Mesendoderm (in vitro differentiated cells): ENCODE measurements at regions not wholly inside any gene's neighbourhood (a gene's known extent, or its start where the extent isn't known, plus 50 kb on each side); places are given as distances from the start of the nearest gene placed in this dataset.
"Not testable (repeated sequence)": the region's sequence is repeated elsewhere in the genome, so short reads cannot be mapped to it uniquely, and the experiment has no call there.

Experiments used
- DNase-seq: peaks from one replicate; pipeline ENCODE4 v3.0.0; 2013
- H2AK5ac ChIP-seq: 2 replicates; pipeline ENCODE4 v1.6.1; 2013; ENCODE audit warnings: low read length, inconsistent platforms
- H2BK120ac ChIP-seq: 2 replicates; pipeline ENCODE4 v1.6.1; 2013; ENCODE audit warnings: low read depth, mild to moderate bottlenecking, low read length, moderate library complexity, mixed read lengths
- H2BK15ac ChIP-seq: replicated peaks from 2 replicates; pipeline ENCODE4 v1.6.1; 2013; ENCODE audit warnings: low read depth, mild to moderate bottlenecking, moderate library complexity
- H2BK5ac ChIP-seq: 2 replicates; pipeline ENCODE4 v1.6.1; 2013; ENCODE audit warnings: low read length, inconsistent platforms
- H3K18ac ChIP-seq: 2 replicates; pipeline ENCODE4 v1.6.1; 2013; ENCODE audit warnings: mild to moderate bottlenecking, low read length, mixed read lengths
- H3K23ac ChIP-seq: one replicate; pipeline ENCODE4 v1.6.1; 2013; ENCODE audit warnings: low read length
- H3K27ac ChIP-seq: 2 replicates; pipeline ENCODE4 v1.5.1; 2013; ENCODE audit warnings: low read depth, mild to moderate bottlenecking, inconsistent platforms, low read length, moderate library complexity
- H3K27me3 ChIP-seq: 2 replicates; pipeline ENCODE4 v1.6.1; 2013; ENCODE audit warnings: low read length, control low read depth, mild to moderate bottlenecking, inconsistent platforms; ENCODE audit not compliant: insufficient read depth, poor library complexity
- H3K36me3 ChIP-seq: 2 replicates; pipeline ENCODE4 v1.6.1; 2013; ENCODE audit warnings: low read length, inconsistent platforms; ENCODE audit not compliant: control insufficient read depth, insufficient read depth
- H3K4ac ChIP-seq: one replicate; pipeline ENCODE4 v1.6.1; 2013; ENCODE audit warnings: low read depth, mild to moderate bottlenecking, low read length, moderate library complexity
- H3K4me1 ChIP-seq: 2 replicates; pipeline ENCODE4 v1.6.1; 2013; ENCODE audit warnings: low read depth, low read length, inconsistent platforms; ENCODE audit not compliant: control insufficient read depth
- H3K4me2 ChIP-seq: 2 replicates; pipeline ENCODE4 v1.6.1; 2013; ENCODE audit warnings: low read length
- H3K4me3 ChIP-seq: 2 replicates; pipeline ENCODE4 v1.5.1; 2013; ENCODE audit warnings: mild to moderate bottlenecking, low read length
- H3K56ac ChIP-seq: one replicate; pipeline ENCODE4 v1.6.1; 2013; ENCODE audit warnings: low read length
- H3K79me1 ChIP-seq: 2 replicates; pipeline ENCODE4 v1.6.1; 2013; ENCODE audit warnings: low read length, inconsistent platforms
- H3K79me2 ChIP-seq: 2 replicates; pipeline ENCODE4 v1.6.1; 2013; ENCODE audit warnings: mild to moderate bottlenecking, low read length; ENCODE audit not compliant: control insufficient read depth, insufficient read depth
- H3K9ac ChIP-seq: 2 replicates; pipeline ENCODE4 v1.6.1; 2013; ENCODE audit warnings: low read length, inconsistent platforms
- H4K5ac ChIP-seq: one replicate; pipeline ENCODE4 v1.6.1; 2013; ENCODE audit warnings: low read length
- H4K8ac ChIP-seq: one replicate; pipeline ENCODE4 v1.6.1; 2013; ENCODE audit warnings: low read depth, mild to moderate bottlenecking, control low read depth, low read length, moderate library complexity
- WGBS: extraction: QIAGEN DNeasy Blood & Tissue Kit; methylation state at CpG from one replicate; pipeline ENCODE4 v1.1.7; 2013; ENCODE audit warnings: low lambda C conversion rate, missing lambda C conversion rate; ENCODE audit not compliant: insufficient coverage; ENCODE audit errors: extremely low coverage; 5-methylcytosine and 5-hydroxymethylcytosine counted together

DNA sequence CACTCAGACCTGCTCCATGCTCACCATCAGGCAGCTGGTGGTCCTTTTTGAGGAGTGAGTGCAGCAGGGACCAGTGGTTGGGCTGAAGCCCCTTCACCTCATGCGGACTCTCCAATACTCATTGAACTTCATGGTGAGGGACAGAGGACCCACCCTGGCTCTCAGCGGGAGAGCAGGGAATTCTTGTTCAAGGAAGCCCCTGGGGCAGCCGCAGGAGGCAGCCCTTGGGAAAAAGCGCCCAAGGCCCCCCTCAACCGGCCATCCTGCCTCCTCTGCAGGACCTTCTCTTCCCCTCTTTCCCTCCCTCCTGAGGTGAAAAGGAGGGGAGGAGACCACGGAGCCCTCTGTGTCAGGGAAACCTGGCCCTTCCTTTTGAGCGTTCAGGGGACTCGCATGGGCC lies 4510.9 kb upstream of the OR11H1 start:
- no CpG with 5 or more reads among the region's 8 CpGs for WGBS
- not testable (repeated sequence) for H3K56ac ChIP-seq, H3K9ac ChIP-seq, H2BK120ac ChIP-seq, H2AK5ac ChIP-seq, H3K4ac ChIP-seq, H4K5ac ChIP-seq, H2BK15ac ChIP-seq, H3K79me1 ChIP-seq, H3K4me2 ChIP-seq, H3K4me1 ChIP-seq, H3K27ac ChIP-seq, H3K23ac ChIP-seq, H3K79me2 ChIP-seq, H3K18ac ChIP-seq, H3K4me3 ChIP-seq, H4K8ac ChIP-seq, H3K27me3 ChIP-seq, H3K36me3 ChIP-seq, H2BK5ac ChIP-seq, DNase-seq

DNA sequence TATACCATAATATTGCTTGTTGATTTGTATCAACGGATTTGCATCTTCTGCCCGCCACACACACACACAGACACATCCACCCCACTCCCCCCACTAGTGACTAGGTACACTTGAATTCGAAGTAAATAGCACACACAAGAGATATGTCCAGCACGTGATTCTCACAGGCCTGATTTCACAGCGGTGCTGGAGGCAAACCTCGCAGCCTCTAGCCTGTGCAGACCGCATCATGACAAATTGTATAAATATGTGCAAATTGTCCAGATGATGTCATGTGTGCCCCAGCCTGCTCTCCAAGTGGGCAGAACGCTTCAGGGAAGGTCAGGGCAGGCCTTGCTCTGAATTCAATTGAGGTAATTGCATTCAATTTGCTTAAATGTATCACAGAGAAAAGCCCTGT lies 4507.5 kb upstream of the OR11H1 start:
- H3K36me3 ChIP-seq, H3K27me3 ChIP-seq, H4K5ac ChIP-seq, H3K4ac ChIP-seq, H3K4me2 ChIP-seq, H4K8ac ChIP-seq, H3K23ac ChIP-seq, H3K27ac ChIP-seq, H2AK5ac ChIP-seq, H2BK15ac ChIP-seq, H3K79me2 ChIP-seq, H3K4me1 ChIP-seq, H3K56ac ChIP-seq, H3K79me1 ChIP-seq, H3K18ac ChIP-seq, DNase-seq, H3K9ac ChIP-seq, H2BK5ac ChIP-seq, H2BK120ac ChIP-seq, H3K4me3 ChIP-seq: not testable (repeated sequence)
- no CpG with 5 or more reads among the region's 8 CpGs for WGBS

DNA sequence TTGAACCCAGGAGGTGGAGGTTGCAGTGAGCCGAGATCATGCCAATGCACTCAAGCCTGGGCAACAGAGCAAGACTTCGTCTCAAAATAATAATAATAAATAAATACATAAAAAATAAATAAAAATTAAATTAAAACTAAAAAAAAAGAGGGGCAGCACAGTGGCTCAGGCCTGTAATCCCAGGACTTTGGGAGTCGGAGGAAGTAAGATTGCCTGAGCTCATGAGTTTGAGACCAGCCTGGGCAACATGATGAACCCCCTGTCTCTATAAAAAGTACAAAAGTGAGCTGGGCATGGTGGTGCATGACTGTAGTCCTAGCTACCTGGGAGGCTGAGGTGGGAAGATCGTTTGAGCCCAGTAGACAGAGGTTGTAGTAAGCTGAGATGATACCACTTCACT lies 4501.5 kb upstream of the OR11H1 start:
- H3K18ac ChIP-seq, H3K4me2 ChIP-seq, H3K9ac ChIP-seq, H3K4me3 ChIP-seq, H3K36me3 ChIP-seq, H3K4ac ChIP-seq, H2AK5ac ChIP-seq, H3K27ac ChIP-seq, H3K79me1 ChIP-seq, DNase-seq, H4K8ac ChIP-seq, H3K56ac ChIP-seq, H3K4me1 ChIP-seq, H3K23ac ChIP-seq, H2BK120ac ChIP-seq, H3K79me2 ChIP-seq, H2BK15ac ChIP-seq, H2BK5ac ChIP-seq, H3K27me3 ChIP-seq, H4K5ac ChIP-seq: not testable (repeated sequence)
- WGBS, result no CpG with 5 or more reads among the region's 4 CpGs

DNA sequence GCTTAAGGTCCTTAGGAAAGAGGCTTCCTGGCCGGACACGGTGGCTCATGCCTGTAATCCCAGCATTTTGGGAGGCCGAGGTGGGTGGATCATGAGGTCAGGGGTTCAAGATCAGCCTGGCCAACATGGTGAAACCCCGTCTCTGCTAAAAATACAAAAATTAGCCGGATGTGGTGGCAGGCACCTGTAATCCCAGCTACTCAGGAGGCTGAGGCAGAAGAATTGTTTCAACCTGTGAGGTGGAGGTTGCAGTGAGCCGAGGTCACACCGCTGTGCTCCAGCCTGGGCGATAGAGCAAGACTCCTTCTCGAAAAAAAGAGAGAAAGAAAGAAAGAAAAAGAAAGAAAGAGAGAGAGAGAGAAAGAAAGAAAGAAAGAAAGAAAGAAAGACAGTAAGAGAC lies 4500.9 kb upstream of the OR11H1 start:
- not testable (repeated sequence) for H3K23ac ChIP-seq, H3K4me3 ChIP-seq, H3K56ac ChIP-seq, H2BK15ac ChIP-seq, H3K79me1 ChIP-seq, H3K79me2 ChIP-seq, DNase-seq, H3K4ac ChIP-seq, H2BK5ac ChIP-seq, H3K4me1 ChIP-seq, H2AK5ac ChIP-seq, H3K27ac ChIP-seq, H3K18ac ChIP-seq, H3K9ac ChIP-seq, H4K8ac ChIP-seq, H3K27me3 ChIP-seq, H3K4me2 ChIP-seq, H2BK120ac ChIP-seq, H3K36me3 ChIP-seq, H4K5ac ChIP-seq
- no CpG with 5 or more reads among the region's 9 CpGs for WGBS

DNA sequence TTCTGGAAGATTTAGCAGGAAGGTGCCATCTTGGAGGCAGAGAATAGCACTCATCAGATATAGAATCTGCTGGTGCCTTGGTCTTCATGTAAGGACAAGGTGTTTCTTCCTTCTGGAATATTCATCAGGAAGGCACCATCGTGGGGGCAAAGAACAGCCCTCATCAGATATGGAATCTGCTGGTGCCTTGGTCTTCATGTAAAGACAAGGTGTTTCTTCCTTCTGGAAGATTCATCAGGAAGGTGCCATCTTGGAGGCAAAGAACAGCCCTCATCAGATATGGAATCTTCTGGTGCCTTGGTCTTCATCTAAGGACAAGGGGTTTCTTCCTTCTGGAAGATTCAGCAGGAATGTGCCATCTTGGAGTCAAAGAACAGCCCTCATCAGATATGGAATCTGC lies 4500.5 kb upstream of the OR11H1 start:
- H3K27me3 ChIP-seq, H3K56ac ChIP-seq, H3K4me1 ChIP-seq, H3K23ac ChIP-seq, H3K9ac ChIP-seq, H4K8ac ChIP-seq, H3K18ac ChIP-seq, H3K4me2 ChIP-seq, H3K4ac ChIP-seq, H3K4me3 ChIP-seq, H2BK120ac ChIP-seq, H2BK15ac ChIP-seq, H2BK5ac ChIP-seq, H4K5ac ChIP-seq, H3K79me1 ChIP-seq, H3K27ac ChIP-seq, DNase-seq, H2AK5ac ChIP-seq, H3K79me2 ChIP-seq, H3K36me3 ChIP-seq: not testable (repeated sequence)
- WGBS, result no CpG with 5 or more reads among the region's 1 CpG

DNA sequence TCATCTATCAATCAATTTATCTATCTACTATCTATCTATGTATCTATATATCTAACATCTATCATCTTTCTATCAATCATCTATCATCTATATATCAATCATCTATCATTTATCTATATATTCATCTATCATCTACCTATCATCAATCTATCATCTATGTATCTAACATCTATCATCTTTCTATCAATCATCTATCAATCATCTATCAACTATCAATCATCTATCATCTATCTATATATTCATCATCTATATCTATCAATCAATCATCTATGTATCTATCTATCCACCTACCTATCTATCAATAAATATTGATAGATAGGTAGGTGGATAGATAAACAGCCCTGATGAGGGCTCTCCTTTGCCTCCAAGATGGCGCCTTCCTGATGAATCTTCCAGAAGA lies 4499.8 kb upstream of the OR11H1 start:
- not testable (repeated sequence) for H3K23ac ChIP-seq, H3K79me2 ChIP-seq, H3K4ac ChIP-seq, H3K56ac ChIP-seq, H3K4me1 ChIP-seq, H4K8ac ChIP-seq, DNase-seq, H2BK15ac ChIP-seq, H3K4me3 ChIP-seq, H3K18ac ChIP-seq, H3K27ac ChIP-seq, H3K36me3 ChIP-seq, H2AK5ac ChIP-seq, H2BK120ac ChIP-seq, H3K79me1 ChIP-seq, H4K5ac ChIP-seq, H3K4me2 ChIP-seq, H3K9ac ChIP-seq, H2BK5ac ChIP-seq, H3K27me3 ChIP-seq
- no CpG with 5 or more reads among the region's 1 CpG for WGBS
